ENCODE measurements at regions not wholly inside any gene's neighbourhood (a gene's known extent, or its start where the extent isn't known, plus 50 kb on each side); places are given as distances from the start of the nearest gene placed in this dataset.

DNA sequence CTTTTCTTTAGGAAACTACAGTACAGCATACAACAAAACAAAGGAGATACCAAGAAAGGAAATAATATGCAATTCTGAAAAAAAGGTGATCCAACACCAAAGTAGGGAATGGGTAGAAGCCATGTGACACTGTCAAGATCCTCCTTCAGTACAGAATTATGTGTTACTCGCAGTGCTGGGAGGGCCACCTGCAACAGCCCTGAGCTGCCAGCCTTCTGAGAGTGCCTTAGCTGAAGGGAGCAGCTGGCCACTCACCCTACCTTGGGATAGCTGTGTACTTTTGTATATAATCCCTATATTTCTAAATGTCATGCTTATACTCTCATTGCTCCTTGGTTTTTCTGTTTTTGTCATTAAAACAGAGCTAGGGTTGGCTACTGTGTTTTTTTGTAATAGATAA lies 1518.2 kb upstream of the PCDH20 start (continued):
- TF ChIP-seq POLR2AphosphoS5 (IDR thresholded peaks at IDR 0.05; ENCODE audit: low read depth), result no peak
- no peak for TF ChIP-seq EZH2 (IDR thresholded peaks at IDR 0.05; ENCODE audit: low read depth, unreplicated experiment)
- TF ChIP-seq ZNF114 (CRISPR knock-in tag; IDR thresholded peaks at IDR 0.05), result no peak
- TF ChIP-seq CTCF (conservative IDR thresholded peaks at IDR 0.05; ENCODE audit: low read depth in 2 of 2), result no peak
- TF ChIP-seq, protein P1, sequence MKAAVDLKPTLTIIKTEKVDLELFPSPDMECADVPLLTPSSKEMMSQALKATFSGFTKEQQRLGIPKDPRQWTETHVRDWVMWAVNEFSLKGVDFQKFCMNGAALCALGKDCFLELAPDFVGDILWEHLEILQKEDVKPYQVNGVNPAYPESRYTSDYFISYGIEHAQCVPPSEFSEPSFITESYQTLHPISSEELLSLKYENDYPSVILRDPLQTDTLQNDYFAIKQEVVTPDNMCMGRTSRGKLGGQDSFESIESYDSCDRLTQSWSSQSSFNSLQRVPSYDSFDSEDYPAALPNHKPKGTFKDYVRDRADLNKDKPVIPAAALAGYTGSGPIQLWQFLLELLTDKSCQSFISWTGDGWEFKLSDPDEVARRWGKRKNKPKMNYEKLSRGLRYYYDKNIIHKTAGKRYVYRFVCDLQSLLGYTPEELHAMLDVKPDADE (IDR thresholded peaks at IDR 0.05), result no peak

DNA sequence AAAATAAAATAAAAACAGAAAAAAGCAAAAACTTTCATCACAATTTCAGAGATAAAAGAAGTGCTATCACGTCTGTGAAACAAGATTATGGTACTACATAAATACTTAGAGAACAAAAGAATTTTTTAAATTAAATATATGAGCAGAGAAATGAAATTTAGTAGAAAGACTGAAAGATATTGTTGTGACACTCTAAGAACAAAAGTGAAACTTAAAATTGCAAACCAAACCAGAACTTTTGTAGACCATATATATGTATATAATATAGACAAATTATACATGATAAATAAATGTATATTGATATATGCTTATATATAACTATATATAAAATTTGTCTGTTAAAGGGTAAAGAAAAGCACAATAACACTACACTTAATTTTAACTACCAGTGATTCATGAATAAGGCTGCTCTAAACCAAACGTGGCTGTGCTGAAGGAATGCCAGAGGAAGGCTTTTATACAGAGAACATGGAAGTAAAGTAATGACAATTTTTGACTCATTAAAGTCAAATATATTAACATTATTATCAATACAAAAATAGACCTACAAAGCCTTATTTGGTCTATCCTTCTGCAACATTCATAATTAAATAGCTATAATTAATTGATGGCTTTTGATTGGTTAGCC lies 1516.7 kb upstream of the PCDH20 start:
- H3K36me3 Mint-ChIP-seq (ENCODE audit: low read depth), result no peaks in the 10 kb centered on the region
- H3K4me3 Mint-ChIP-seq, result no peak overlapping the region
- TF ChIP-seq STAT1 (IDR thresholded peaks at IDR 0.05; ENCODE audit: unreplicated experiment) (no peak), ZNF114 (CRISPR knock-in tag; IDR thresholded peaks at IDR 0.05) (no peak), EZH2 (IDR thresholded peaks at IDR 0.05; ENCODE audit: low read depth, unreplicated experiment) (no peak), CREB1 (CRISPR knock-in tag; IDR thresholded peaks at IDR 0.05; ENCODE audit: low read depth) (no peak), EZH2phosphoT487 (IDR thresholded peaks at IDR 0.05; ENCODE audit: unreplicated experiment) (no peak), POLR2AphosphoS5 (IDR thresholded peaks at IDR 0.05; ENCODE audit: low read depth) (no peak)
- TF ChIP-seq, protein P1 (IDR thresholded peaks at IDR 0.05), result no peak
- DNase-seq (ENCODE audit: low spot score) (no peak), ATAC-seq (no peak)
- Histone ChIP-seq H3K27me3 (ENCODE audit: insufficient read depth) (no peaks in the 10 kb centered on the region), H3F3A (replicated peaks; ENCODE audit: low read depth) (no peaks in the 10 kb centered on the region), H3K4me1 (ENCODE audit: insufficient read depth) (no peaks in the 10 kb centered on the region), H2AFZ (no peak overlapping the region), H3K4me2 (no peak overlapping the region), H4K20me1 (replicated peaks; ENCODE audit: insufficient read depth) (no peaks in the 10 kb centered on the region), H3K4me3 (no peak overlapping the region), H3K27ac (ENCODE audit: low read depth) (no peak overlapping the region), H3K79me2 (replicated peaks; ENCODE audit: insufficient read depth) (no peaks in the 10 kb centered on the region), H3K36me3 (ENCODE audit: insufficient read depth) (no peaks in the 10 kb centered on the region), H3K9me2 (ENCODE audit: insufficient read depth) (no peaks in the 10 kb centered on the region)
- no peak overlapping the region for H3K27ac Mint-ChIP-seq
- H3K27me3 Mint-ChIP-seq (ENCODE audit: insufficient read depth, low read depth, poor library complexity), result peaks cover 1% of the 10 kb centered on the region
- no peaks in the 10 kb centered on the region; the same call in 1 of the 3 replicates for H3K4me1 Mint-ChIP-seq
- no peaks in the 10 kb centered on the region for H3K9me3 Mint-ChIP-seq

DNA sequence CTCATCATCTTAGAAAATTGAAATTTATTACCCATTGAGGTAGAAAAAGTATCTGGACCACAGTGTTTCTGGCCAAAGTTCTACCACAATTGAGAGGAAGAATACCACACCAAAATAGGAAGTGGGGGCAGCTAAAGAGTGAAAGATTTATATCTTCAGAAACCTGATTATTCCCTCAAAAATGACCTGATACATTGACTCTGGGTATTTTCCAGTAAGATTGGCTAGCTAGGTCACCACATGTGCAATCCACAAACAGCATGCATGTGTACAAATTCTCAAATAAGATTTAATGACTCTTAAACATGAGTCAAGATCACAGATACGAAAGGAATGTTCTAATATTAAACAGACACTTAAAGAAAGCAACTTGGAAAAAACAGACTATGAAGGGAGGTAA lies 1516.2 kb upstream of the PCDH20 start:
- H3K36me3 ChIP-seq (ENCODE audit: insufficient read depth), result no peaks in the 10 kb centered on the region
- no peaks in the 10 kb centered on the region for H3F3A ChIP-seq (replicated peaks; ENCODE audit: low read depth)
- peaks cover 1% of the 10 kb centered on the region for H3K27me3 Mint-ChIP-seq (ENCODE audit: insufficient read depth, low read depth, poor library complexity)
- no peak overlapping the region for H3K4me2 ChIP-seq
- H3K27me3 ChIP-seq (ENCODE audit: insufficient read depth), result no peaks in the 10 kb centered on the region
- H3K27ac ChIP-seq (ENCODE audit: low read depth), result no peak overlapping the region
- no peaks in the 10 kb centered on the region for H3K36me3 Mint-ChIP-seq (ENCODE audit: low read depth)
- no peaks in the 10 kb centered on the region for H4K20me1 ChIP-seq (replicated peaks; ENCODE audit: insufficient read depth)
- no peaks in the 10 kb centered on the region for H3K9me3 Mint-ChIP-seq
- DNase-seq (ENCODE audit: low spot score) (no peak), ATAC-seq (no peak)
- H3K9me2 ChIP-seq (ENCODE audit: insufficient read depth), result no peaks in the 10 kb centered on the region
- H3K4me3 ChIP-seq, result no peak overlapping the region
- no peaks in the 10 kb centered on the region; the same call in 1 of the 3 replicates for H3K4me1 Mint-ChIP-seq
- no peaks in the 10 kb centered on the region for H3K79me2 ChIP-seq (replicated peaks; ENCODE audit: insufficient read depth)
- no peaks in the 10 kb centered on the region for H3K4me1 ChIP-seq (ENCODE audit: insufficient read depth)
- H3K27ac Mint-ChIP-seq, result no peak overlapping the region
- H2AFZ ChIP-seq, result no peak overlapping the region
- H3K4me3 Mint-ChIP-seq, result no peak overlapping the region
- TF ChIP-seq, protein P1 (IDR thresholded peaks at IDR 0.05), result no peak
- TF ChIP-seq CTCF (conservative IDR thresholded peaks at IDR 0.05; ENCODE audit: low read depth in 2 of 2) (no peak), POLR2AphosphoS5 (IDR thresholded peaks at IDR 0.05; ENCODE audit: low read depth) (no peak), EZH2phosphoT487 (IDR thresholded peaks at IDR 0.05; ENCODE audit: unreplicated experiment) (no peak), EZH2 (IDR thresholded peaks at IDR 0.05; ENCODE audit: low read depth, unreplicated experiment) (no peak), ZNF114 (CRISPR knock-in tag; IDR thresholded peaks at IDR 0.05) (no peak), CREB1 (CRISPR knock-in tag; IDR thresholded peaks at IDR 0.05; ENCODE audit: low read depth) (no peak), ZNF331 (CRISPR knock-in tag; IDR thresholded peaks at IDR 0.05; ENCODE audit: low read depth) (no peak), JUNB (IDR thresholded peaks at IDR 0.05; ENCODE audit: unreplicated experiment) (no peak), STAT1 (IDR thresholded peaks at IDR 0.05; ENCODE audit: unreplicated experiment) (no peak)

Measured in GM23338 (cell line).